ENCODE measurements at regions not wholly inside any gene's neighbourhood (a gene's known extent, or its start where the extent isn't known, plus 50 kb on each side); places are given as distances from the start of the nearest gene placed in this dataset.

- H3K18ac ChIP-seq (ENCODE audit: low read depth, low read length) = no peak overlapping the region
- H4K5ac ChIP-seq (ENCODE audit: low read depth, low read length) = no peak overlapping the region
- no peak overlapping the region for H3K4me2 ChIP-seq (ENCODE audit: low read depth, low read length)
- no peak overlapping the region for H2BK120ac ChIP-seq (ENCODE audit: low read depth, low read length)
- H3K9ac ChIP-seq (ENCODE audit: low read depth, low read length) = no peak overlapping the region
- ATAC-seq (ENCODE audit: low read depth) (no peak), DNase-seq (no peak)
- no peaks in the 10 kb centered on the region for H3K79me1 ChIP-seq (ENCODE audit: low read depth in 1 of 2, low read length in 2 of 2)
- no TSS peak for BruUV-seq (replicated peaks)
- H2AK5ac ChIP-seq (ENCODE audit: low read depth, low read length) = no peak overlapping the region
- ChIA-PET CTCF (no interaction called here), POLR2A (ENCODE audit: unreplicated experiment) (no interaction called here)
- no peaks in the 10 kb centered on the region for H3K36me3 ChIP-seq (ENCODE audit: control insufficient read depth, insufficient read depth, low read length)
- no peak for TF ChIP-seq ELK1 (IDR thresholded peaks at IDR 0.05; ENCODE audit: borderline replicate concordance, low read depth, low read length)
- TF ChIP-seq RAD21 (IDR thresholded peaks at IDR 0.05; ENCODE audit: low read length) = no peak
- TF ChIP-seq POLR2A (IDR thresholded peaks at IDR 0.05; ENCODE audit: low read depth, low read length) = no peak
- TF ChIP-seq SMC3 (IDR thresholded peaks at IDR 0.05; ENCODE audit: low read depth, low read length) = no peak
- no peak for TF ChIP-seq USF2 (IDR thresholded peaks at IDR 0.05; ENCODE audit: low read depth, low read length)
- no peak for TF ChIP-seq CHD1 (IDR thresholded peaks at IDR 0.05; ENCODE audit: low read depth, low read length)
- TF ChIP-seq MAFK (IDR thresholded peaks at IDR 0.05; ENCODE audit: low read depth, low read length) = no peak
- TF ChIP-seq BHLHE40 (IDR thresholded peaks at IDR 0.05; ENCODE audit: low read depth, low read length) = no peak
- no peak for TF ChIP-seq RFX5 (IDR thresholded peaks at IDR 0.05; ENCODE audit: low read depth, low read length)
- no peak for TF ChIP-seq NFE2L2 (IDR thresholded peaks at IDR 0.05; ENCODE audit: low read depth, low read length)
- TF ChIP-seq CTCF (conservative IDR thresholded peaks at IDR 0.05; ENCODE audit: low read depth, low read length) = no peak
- TF ChIP-seq FOS (IDR thresholded peaks at IDR 0.05; ENCODE audit: low read depth, low read length) = no peak
- TF ChIP-seq MAZ (IDR thresholded peaks at IDR 0.05; ENCODE audit: borderline replicate concordance, low read depth, low read length) = no peak
- no peak for TF ChIP-seq CEBPB (IDR thresholded peaks at IDR 0.05; ENCODE audit: low read depth, low read length)
- TF ChIP-seq MXI1 (IDR thresholded peaks at IDR 0.05; ENCODE audit: borderline replicate concordance, low read depth, low read length) = no peak
- TF ChIP-seq RCOR1 (IDR thresholded peaks at IDR 0.05; ENCODE audit: insufficient replicate concordance, low read length) = no peak
- H3K56ac ChIP-seq (ENCODE audit: extremely low read depth, insufficient read depth, low read length) = no peak overlapping the region
- WGBS, 2 experiments (ENCODE audit: extremely low coverage in 2 of 2, insufficient read length in 1 of 2) = no CpG with 5 or more reads among the region's 1 CpG
- no peak overlapping the region for H3K4ac ChIP-seq (ENCODE audit: low read depth, low read length)
- dilution Hi-C loops (cut with HindIII; ENCODE audit: low sequenced_read_pairs, unreplicated experiment) = no loop called here
- intact Hi-C loops (cut with micrococcal nuclease) = no loop called here
- no peak overlapping the region for H2BK20ac ChIP-seq (ENCODE audit: low read depth, low read length)
- H3K14ac ChIP-seq (replicated peaks; ENCODE audit: low read depth, low read length) = no peak overlapping the region
- H2BK5ac ChIP-seq (ENCODE audit: low read depth, low read length, poor library complexity, severe bottlenecking) = no peak overlapping the region
- H2AK9ac ChIP-seq (replicated peaks; ENCODE audit: low read depth, low read length, poor library complexity) = no peak overlapping the region
- no peak overlapping the region for H3K4me3 ChIP-seq (ENCODE audit: insufficient read depth, low read depth, low read length)
- no peaks in the 10 kb centered on the region for H3K9me1 ChIP-seq (ENCODE audit: insufficient read depth, low read length)
- no peak overlapping the region for H2AFZ ChIP-seq (replicated peaks; ENCODE audit: low read length, poor library complexity)
- H3K9me3 ChIP-seq (ENCODE audit: control insufficient read depth, insufficient read depth, low read length) = no peaks in the 10 kb centered on the region
- H3K27me3 ChIP-seq (ENCODE audit: control insufficient read depth, insufficient read depth, low read length) = no peaks in the 10 kb centered on the region
- H2BK15ac ChIP-seq (ENCODE audit: low read depth, low read length) = no peak overlapping the region
- H4K91ac ChIP-seq (ENCODE audit: insufficient read depth, low read depth, low read length) = no peak overlapping the region
- no peak overlapping the region for H3K23ac ChIP-seq (ENCODE audit: low read depth, low read length)
- no peak overlapping the region for H4K8ac ChIP-seq (ENCODE audit: low read depth in 2 of 2, low read length in 2 of 2)
- H3K4me1 ChIP-seq (ENCODE audit: control insufficient read depth, insufficient read depth, low read length) = no peaks in the 10 kb centered on the region
- no peaks in the 10 kb centered on the region for H4K20me1 ChIP-seq (ENCODE audit: insufficient read depth, low read length)
- in situ Hi-C loops (cut with MboI; ENCODE audit: low sequenced_read_pairs) = no loop called here
- H3K27ac ChIP-seq (ENCODE audit: insufficient read depth, low read length) = no peak overlapping the region
Observed at GRCh38 chr2:180675170-180675569, 305.2 kb upstream of the UBE2E3 start.
